Panc1 (cell line): ENCODE measurements at regions not wholly inside any gene's neighbourhood (a gene's known extent, or its start where the extent isn't known, plus 50 kb on each side); places are given as distances from the start of the nearest gene placed in this dataset.

Source experiments
- ATAC-seq: fragments of 200-7000 bp; cut with Tn5 transposase; 2 replicates; pipeline ENCODE4 v1.9.1; 2020; ENCODE audit warnings: mild to moderate bottlenecking, moderate library complexity
- BruUV-seq: library from RNA; stranded (reverse); fragments of 400-500 nt; replicated peaks from 2 replicates; lab custom pipeline; 2021; lab: Mats Ljungman, UMichigan
- CTCF ChIA-PET: fragments of 300-600 bp; sonication (Branson Sonifier 250); formaldehyde crosslinking; loops from one replicate; lab custom pipeline; 2022; ENCODE audit warnings: antibody characterized with exemption; lab: Charles Lee
- POLR2A ChIA-PET: fragments of 300-600 bp; sonication (Branson Sonifier 250); formaldehyde crosslinking; loops from one replicate; lab custom pipeline; 2022; ENCODE audit warnings: antibody characterized with exemption; lab: Charles Lee
- DNase-seq: peaks from one replicate; pipeline ENCODE4 v3.0.0-alpha.2; 2010; ENCODE audit warnings: low read depth, low spot score
- H3K27ac ChIP-seq: 2 replicates; pipeline ENCODE4 v1.5.1; 2011; ENCODE audit warnings: mild to moderate bottlenecking, low read length, inconsistent platforms
- H3K27me3 ChIP-seq: fragments of 200-500 bp; sonication (Bioruptor generic); 2 replicates; pipeline ENCODE4 v1.6.0; 2014; ENCODE audit warnings: low read length, inconsistent platforms; ENCODE audit not compliant: control insufficient read depth, insufficient read depth
- H3K36me3 ChIP-seq: fragments of 200-500 bp; sonication (Bioruptor generic); 2 replicates; pipeline ENCODE4 v1.5.1; 2014; ENCODE audit warnings: inconsistent platforms, mild to moderate bottlenecking, low read length, moderate library complexity; ENCODE audit not compliant: control insufficient read depth, insufficient read depth
- H3K4me1 ChIP-seq: 2 replicates; pipeline ENCODE4 v1.5.1; 2011; ENCODE audit warnings: inconsistent platforms, mild to moderate bottlenecking, low read length, moderate library complexity; ENCODE audit not compliant: control insufficient read depth, insufficient read depth
- H3K4me3 ChIP-seq, 2 experiments: 2 replicates each; pipeline ENCODE4 v1.5.1; 2011 to 2012; ENCODE audit warnings: low read depth in 2 of 2, low read length in 2 of 2, mild to moderate bottlenecking in 2 of 2, inconsistent platforms in 1 of 2, moderate library complexity in 1 of 2
- H3K9me3 ChIP-seq: fragments of 200-500 bp; sonication (Bioruptor generic); 2 replicates; pipeline ENCODE4 v1.5.1; 2014; ENCODE audit warnings: low read depth, mild to moderate bottlenecking, inconsistent platforms, low read length, moderate library complexity; ENCODE audit not compliant: control insufficient read depth, insufficient read depth
- POLR2AphosphoS5 ChIP-seq: IDR thresholded peaks from 2 replicates; pipeline ENCODE4 v1.6.1; 2012; ENCODE audit warnings: mild to moderate bottlenecking, low read depth, low read length, moderate library complexity
- SIN3A ChIP-seq: IDR thresholded peaks from 2 replicates; pipeline ENCODE4 v1.6.1; 2012; ENCODE audit warnings: low read depth, mild to moderate bottlenecking, low read length, moderate library complexity, borderline replicate concordance; ENCODE audit not compliant: insufficient read depth
- TCF7L2 ChIP-seq: IDR thresholded peaks from 2 replicates; pipeline ENCODE4 v1.6.1; 2011; ENCODE audit warnings: mild to moderate bottlenecking, low read depth, low read length, inconsistent platforms
- in situ Hi-C: cut with HindIII; loops from 2 replicates; pipeline ENCODE4 v1.10.0; 2016; ENCODE audit warnings: low sequenced_read_pairs, low pct_unique_long_range_greater_than_20kb
- intact Hi-C: fragments of 100-400 bp; cut with micrococcal nuclease; formaldehyde crosslinking; loops from one replicate; pipeline ENCODE4 v1.10.0; 2022; ENCODE audit not compliant: unreplicated experiment
- TF ChIP-seq, protein P1 (sequence below): fragments of 450-650 bp; IDR thresholded peaks from 2 replicates; pipeline ENCODE4 v1.5.1; 2017; ENCODE audit warnings: mild to moderate bottlenecking
- TF ChIP-seq, protein P2 (sequence below), 2 experiments: IDR thresholded peaks; 2 replicates each; pipeline ENCODE4 v1.6.1; 2011 to 2012; ENCODE audit warnings: low read depth in 2 of 2, control low read depth in 1 of 2, low read length in 1 of 2, mild to moderate bottlenecking in 1 of 2, moderate library complexity in 1 of 2; ENCODE audit not compliant: insufficient read depth in 1 of 2

DNA sequence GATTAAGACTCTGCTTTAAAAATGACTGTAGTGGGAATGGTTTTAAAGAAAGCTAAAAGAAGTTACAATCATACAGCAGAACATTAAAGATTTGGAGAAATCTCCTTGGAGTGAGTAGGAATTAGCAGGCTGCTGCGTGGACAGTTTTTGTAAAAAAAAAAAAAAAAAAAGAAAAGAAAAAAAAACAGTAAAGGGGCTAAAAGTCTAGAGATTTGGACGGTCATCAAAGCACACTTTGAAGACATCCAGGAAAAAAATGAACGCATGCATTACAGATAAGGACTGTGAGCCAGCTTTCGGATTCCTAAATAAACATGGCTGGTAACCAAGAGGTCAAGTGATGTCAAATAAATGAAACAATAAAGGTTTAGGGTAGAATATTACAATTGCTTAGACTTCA, 1700.6 kb downstream of the PCDH9 start:
- no peak for ATAC-seq
- POLR2A ChIA-PET = no interaction called here

DNA sequence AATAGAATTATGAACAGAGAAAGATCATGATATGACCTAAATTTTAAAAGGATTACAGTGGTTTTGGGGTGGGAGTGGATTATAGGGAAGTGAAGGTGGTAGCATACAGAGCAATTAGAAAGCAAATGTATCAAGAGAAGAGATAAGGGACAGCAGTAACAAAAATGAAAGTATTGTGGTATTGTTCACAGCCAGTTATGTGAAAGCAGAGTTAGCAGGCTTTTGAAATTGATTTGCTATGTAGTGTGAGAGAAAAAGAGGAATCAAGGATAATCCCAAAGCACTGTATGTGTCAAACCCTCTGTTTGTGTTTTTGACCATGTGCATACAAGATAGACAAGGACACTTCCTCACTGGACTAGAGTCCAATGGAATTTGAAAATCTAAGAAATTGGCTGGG, 1721.4 kb downstream of the PCDH9 start:
- Histone ChIP-seq H3K4me1 (no peaks in the 10 kb centered on the region), H3K36me3 (no peaks in the 10 kb centered on the region), H3K27me3 (no peaks in the 10 kb centered on the region), H3K9me3 (no peaks in the 10 kb centered on the region), H3K27ac (no peak overlapping the region; the same call in 1 of the 2 replicates), H3K4me3 (no peak overlapping the region)
- ChIA-PET CTCF (no interaction called here), POLR2A (no interaction called here)
- BruUV-seq = no TSS peak
- intact Hi-C loops = no loop called here
- ATAC-seq = no peak
- in situ Hi-C loops = no loop called here
- DNase-seq = no peak
- TF ChIP-seq TCF7L2 = no peak
- TF ChIP-seq, protein P1, sequence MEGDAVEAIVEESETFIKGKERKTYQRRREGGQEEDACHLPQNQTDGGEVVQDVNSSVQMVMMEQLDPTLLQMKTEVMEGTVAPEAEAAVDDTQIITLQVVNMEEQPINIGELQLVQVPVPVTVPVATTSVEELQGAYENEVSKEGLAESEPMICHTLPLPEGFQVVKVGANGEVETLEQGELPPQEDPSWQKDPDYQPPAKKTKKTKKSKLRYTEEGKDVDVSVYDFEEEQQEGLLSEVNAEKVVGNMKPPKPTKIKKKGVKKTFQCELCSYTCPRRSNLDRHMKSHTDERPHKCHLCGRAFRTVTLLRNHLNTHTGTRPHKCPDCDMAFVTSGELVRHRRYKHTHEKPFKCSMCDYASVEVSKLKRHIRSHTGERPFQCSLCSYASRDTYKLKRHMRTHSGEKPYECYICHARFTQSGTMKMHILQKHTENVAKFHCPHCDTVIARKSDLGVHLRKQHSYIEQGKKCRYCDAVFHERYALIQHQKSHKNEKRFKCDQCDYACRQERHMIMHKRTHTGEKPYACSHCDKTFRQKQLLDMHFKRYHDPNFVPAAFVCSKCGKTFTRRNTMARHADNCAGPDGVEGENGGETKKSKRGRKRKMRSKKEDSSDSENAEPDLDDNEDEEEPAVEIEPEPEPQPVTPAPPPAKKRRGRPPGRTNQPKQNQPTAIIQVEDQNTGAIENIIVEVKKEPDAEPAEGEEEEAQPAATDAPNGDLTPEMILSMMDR = no peak
- TF ChIP-seq POLR2AphosphoS5 = no peak
- TF ChIP-seq, protein P2, sequence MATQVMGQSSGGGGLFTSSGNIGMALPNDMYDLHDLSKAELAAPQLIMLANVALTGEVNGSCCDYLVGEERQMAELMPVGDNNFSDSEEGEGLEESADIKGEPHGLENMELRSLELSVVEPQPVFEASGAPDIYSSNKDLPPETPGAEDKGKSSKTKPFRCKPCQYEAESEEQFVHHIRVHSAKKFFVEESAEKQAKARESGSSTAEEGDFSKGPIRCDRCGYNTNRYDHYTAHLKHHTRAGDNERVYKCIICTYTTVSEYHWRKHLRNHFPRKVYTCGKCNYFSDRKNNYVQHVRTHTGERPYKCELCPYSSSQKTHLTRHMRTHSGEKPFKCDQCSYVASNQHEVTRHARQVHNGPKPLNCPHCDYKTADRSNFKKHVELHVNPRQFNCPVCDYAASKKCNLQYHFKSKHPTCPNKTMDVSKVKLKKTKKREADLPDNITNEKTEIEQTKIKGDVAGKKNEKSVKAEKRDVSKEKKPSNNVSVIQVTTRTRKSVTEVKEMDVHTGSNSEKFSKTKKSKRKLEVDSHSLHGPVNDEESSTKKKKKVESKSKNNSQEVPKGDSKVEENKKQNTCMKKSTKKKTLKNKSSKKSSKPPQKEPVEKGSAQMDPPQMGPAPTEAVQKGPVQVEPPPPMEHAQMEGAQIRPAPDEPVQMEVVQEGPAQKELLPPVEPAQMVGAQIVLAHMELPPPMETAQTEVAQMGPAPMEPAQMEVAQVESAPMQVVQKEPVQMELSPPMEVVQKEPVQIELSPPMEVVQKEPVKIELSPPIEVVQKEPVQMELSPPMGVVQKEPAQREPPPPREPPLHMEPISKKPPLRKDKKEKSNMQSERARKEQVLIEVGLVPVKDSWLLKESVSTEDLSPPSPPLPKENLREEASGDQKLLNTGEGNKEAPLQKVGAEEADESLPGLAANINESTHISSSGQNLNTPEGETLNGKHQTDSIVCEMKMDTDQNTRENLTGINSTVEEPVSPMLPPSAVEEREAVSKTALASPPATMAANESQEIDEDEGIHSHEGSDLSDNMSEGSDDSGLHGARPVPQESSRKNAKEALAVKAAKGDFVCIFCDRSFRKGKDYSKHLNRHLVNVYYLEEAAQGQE (IDR thresholded peaks at IDR 0.05; ENCODE audit: insufficient read depth in 1 of 2, low read depth in 2 of 2, low read length in 1 of 2) = no peak
- TF ChIP-seq SIN3A = no peak

More for the DNA sequence above, 1700.6 kb downstream of the PCDH9 start:
- intact Hi-C loops = no loop called here
- no peaks in the 10 kb centered on the region for H3K27me3 ChIP-seq
- in situ Hi-C loops = no loop called here
- no peak overlapping the region for H3K4me3 ChIP-seq
- DNase-seq = no peak
- TF ChIP-seq, protein P2 (IDR thresholded peaks at IDR 0.05; ENCODE audit: insufficient read depth in 1 of 2, low read depth in 2 of 2, low read length in 1 of 2) = no peak
- TF ChIP-seq, protein P1 = no peak
- CTCF ChIA-PET = no interaction called here
- no peaks in the 10 kb centered on the region for H3K9me3 ChIP-seq
- no peaks in the 10 kb centered on the region for H3K4me1 ChIP-seq
- no peak overlapping the region for H3K27ac ChIP-seq
- BruUV-seq = no TSS peak
- no peaks in the 10 kb centered on the region for H3K36me3 ChIP-seq
